H9 (cell line): ENCODE measurements at regions not wholly inside any gene's neighbourhood (a gene's known extent, or its start where the extent isn't known, plus 50 kb on each side); places are given as distances from the start of the nearest gene placed in this dataset.

Experiments
- DNase-seq: peaks from one replicate; pipeline ENCODE4 v3.0.0-alpha.2; 2017
- H2AFZ ChIP-seq: one replicate; pipeline ENCODE4 v1.6.1; 2013; ENCODE audit warnings: mild to moderate bottlenecking, low read length, control low read depth, moderate library complexity
- H2AK5ac ChIP-seq: 2 replicates; pipeline ENCODE4 v1.6.1; 2013; ENCODE audit warnings: low read length, control low read depth, mixed read lengths; ENCODE audit not compliant: insufficient read length
- H2BK120ac ChIP-seq: one replicate; pipeline ENCODE4 v1.6.1; 2013; ENCODE audit warnings: low read depth, mild to moderate bottlenecking, low read length, control low read depth, inconsistent platforms; ENCODE audit not compliant: poor library complexity, severe bottlenecking
- H2BK12ac ChIP-seq: 2 replicates; pipeline ENCODE4 v1.6.1; 2013; ENCODE audit warnings: low read length, control low read depth, mixed read lengths, low read depth; ENCODE audit not compliant: insufficient read length
- H2BK15ac ChIP-seq: 2 replicates; pipeline ENCODE4 v1.6.1; 2013; ENCODE audit warnings: low read depth, low read length, control low read depth
- H2BK20ac ChIP-seq: one replicate; pipeline ENCODE4 v1.6.1; 2013; ENCODE audit warnings: low read depth, mild to moderate bottlenecking, low read length, control low read depth, inconsistent platforms; ENCODE audit not compliant: poor library complexity, severe bottlenecking
- H2BK5ac ChIP-seq: 2 replicates; pipeline ENCODE4 v1.6.1; 2013; ENCODE audit warnings: low read length, control low read depth, mixed read lengths; ENCODE audit not compliant: insufficient read length
- H3K14ac ChIP-seq: 2 replicates; pipeline ENCODE4 v1.6.1; 2013; ENCODE audit warnings: low read length, control low read depth; ENCODE audit not compliant: insufficient read depth
- H3K18ac ChIP-seq: 2 replicates; pipeline ENCODE4 v1.6.1; 2013; ENCODE audit warnings: low read depth, mild to moderate bottlenecking, mixed read lengths, low read length, control low read depth; ENCODE audit not compliant: insufficient read length
- H3K23ac ChIP-seq: 2 replicates; pipeline ENCODE4 v1.6.1; 2013; ENCODE audit warnings: low read length, control low read depth, mixed read lengths, low read depth; ENCODE audit not compliant: insufficient read length
- H3K23me2 ChIP-seq: 2 replicates; pipeline ENCODE4 v1.6.1; 2013; ENCODE audit warnings: low read depth, mild to moderate bottlenecking, mixed read lengths, low read length, control low read depth; ENCODE audit not compliant: insufficient read length, poor library complexity, severe bottlenecking
- H3K27ac ChIP-seq: 2 replicates; pipeline ENCODE4 v1.5.1; 2013; ENCODE audit warnings: low read length, control low read depth, mixed read lengths, low read depth; ENCODE audit not compliant: insufficient read length
- H3K27me3 ChIP-seq: 2 replicates; pipeline ENCODE4 v1.6.1; 2013; ENCODE audit warnings: low read length, control low read depth, inconsistent platforms; ENCODE audit not compliant: insufficient read depth
- H3K4ac ChIP-seq: 2 replicates; pipeline ENCODE4 v1.6.1; 2013; ENCODE audit warnings: low read depth, mild to moderate bottlenecking, control low read depth, inconsistent platforms, low read length, moderate library complexity
- H3K4me1 ChIP-seq: 2 replicates; pipeline ENCODE4 v1.6.1; 2013; ENCODE audit warnings: low read length, control low read depth, inconsistent platforms; ENCODE audit not compliant: insufficient read depth
- H3K4me2 ChIP-seq: 2 replicates; pipeline ENCODE4 v1.6.1; 2013; ENCODE audit warnings: low read length, control low read depth, mixed read lengths; ENCODE audit not compliant: insufficient read length, insufficient read depth
- H3K56ac ChIP-seq: 2 replicates; pipeline ENCODE4 v1.6.1; 2013; ENCODE audit warnings: low read depth, mild to moderate bottlenecking, mixed read lengths, low read length, control low read depth; ENCODE audit not compliant: insufficient read length
- H3K79me1 ChIP-seq: 2 replicates; pipeline ENCODE4 v1.6.1; 2013; ENCODE audit warnings: low read depth, mild to moderate bottlenecking, moderate library complexity, low read length, control low read depth, inconsistent platforms; ENCODE audit not compliant: insufficient read depth, poor library complexity, severe bottlenecking
- H3K79me2 ChIP-seq: 2 replicates; pipeline ENCODE4 v1.6.1; 2013; ENCODE audit warnings: low read length, control low read depth, inconsistent platforms; ENCODE audit not compliant: insufficient read depth
- H3K9ac ChIP-seq: 2 replicates; pipeline ENCODE4 v1.6.1; 2013; ENCODE audit warnings: low read length, control low read depth, mixed read lengths; ENCODE audit not compliant: insufficient read length; ENCODE audit errors: extremely low read depth
- H3K9me3 ChIP-seq: one replicate; pipeline ENCODE4 v1.6.1; 2013; ENCODE audit warnings: low read depth, low read length, inconsistent platforms; ENCODE audit not compliant: control insufficient read depth
- H3T11ph ChIP-seq: one replicate; pipeline ENCODE4 v1.6.1; 2013; ENCODE audit warnings: mild to moderate bottlenecking, low read length, control low read depth, inconsistent platforms
- H4K20me1 ChIP-seq: one replicate; pipeline ENCODE4 v1.6.1; 2013; ENCODE audit not compliant: control insufficient read depth, insufficient read length, insufficient read depth
- H4K5ac ChIP-seq: 2 replicates; pipeline ENCODE4 v1.6.1; 2013; ENCODE audit warnings: low read depth, mild to moderate bottlenecking, mixed read lengths, low read length, control low read depth; ENCODE audit not compliant: insufficient read length
- H4K8ac ChIP-seq: replicated peaks from 2 replicates; pipeline ENCODE4 v1.6.1; 2013; ENCODE audit warnings: low read length, control low read depth, mixed read lengths, low read depth; ENCODE audit not compliant: insufficient read length
- H4K91ac ChIP-seq: 2 replicates; pipeline ENCODE4 v1.6.1; 2013; ENCODE audit warnings: low read depth, mild to moderate bottlenecking, moderate library complexity, mixed read lengths, low read length, control low read depth; ENCODE audit not compliant: insufficient read length
- H3K27ac Mint-ChIP-seq, 3 experiments: 2 replicates in 2 of 3; 3 replicates in 1 of 3; pipeline ENCODE4 v1.8.0; 2020 to 2021; ENCODE audit warnings: mixed read lengths in 3 of 3, mild to moderate bottlenecking in 1 of 3, moderate library complexity in 1 of 3
- H3K27me3 Mint-ChIP-seq: 2 replicates; pipeline ENCODE4 v1.8.0; 2021; ENCODE audit warnings: low read depth, mild to moderate bottlenecking, moderate library complexity, mixed read lengths
- H3K36me3 Mint-ChIP-seq, 3 experiments: 2 replicates in 2 of 3; 3 replicates in 1 of 3; pipeline ENCODE4 v1.8.0; 2020 to 2021; ENCODE audit warnings: low read depth in 3 of 3, mixed read lengths in 3 of 3; ENCODE audit not compliant: insufficient read depth in 1 of 3
- H3K4me1 Mint-ChIP-seq, 2 experiments: 2 replicates each; pipeline ENCODE4 v1.8.0; 2020; ENCODE audit warnings: mixed read lengths in 2 of 2
- H3K4me3 Mint-ChIP-seq, 2 experiments: 2 replicates in 1 of 2; 3 replicates in 1 of 2; pipeline ENCODE4 v1.8.0; 2020 to 2021; ENCODE audit warnings: mild to moderate bottlenecking in 2 of 2, mixed read lengths in 2 of 2, moderate library complexity in 1 of 2
- H3K9me3 Mint-ChIP-seq, 2 experiments: 2 replicates in 1 of 2; 3 replicates in 1 of 2; pipeline ENCODE4 v1.8.0; 2020; ENCODE audit warnings: mild to moderate bottlenecking in 2 of 2, mixed read lengths in 2 of 2, moderate library complexity in 1 of 2
- WGBS: extraction: QIAGEN DNeasy Blood & Tissue Kit; methylation state at CpG from one replicate; pipeline ENCODE4 v1.1.7; 2013; ENCODE audit warnings: missing lambda C conversion rate, low lambda C conversion rate, mixed read lengths; ENCODE audit not compliant: insufficient read length; ENCODE audit errors: extremely low coverage; 5-methylcytosine and 5-hydroxymethylcytosine counted together
- TF ChIP-seq, protein P1 (sequence below): fragments of 200-600 bp; sonication (generic); conservative IDR thresholded peaks from 3 replicates; pipeline ENCODE4 v1.8.0; 2021; ENCODE audit warnings: antibody characterized with exemption, mild to moderate bottlenecking

DNA sequence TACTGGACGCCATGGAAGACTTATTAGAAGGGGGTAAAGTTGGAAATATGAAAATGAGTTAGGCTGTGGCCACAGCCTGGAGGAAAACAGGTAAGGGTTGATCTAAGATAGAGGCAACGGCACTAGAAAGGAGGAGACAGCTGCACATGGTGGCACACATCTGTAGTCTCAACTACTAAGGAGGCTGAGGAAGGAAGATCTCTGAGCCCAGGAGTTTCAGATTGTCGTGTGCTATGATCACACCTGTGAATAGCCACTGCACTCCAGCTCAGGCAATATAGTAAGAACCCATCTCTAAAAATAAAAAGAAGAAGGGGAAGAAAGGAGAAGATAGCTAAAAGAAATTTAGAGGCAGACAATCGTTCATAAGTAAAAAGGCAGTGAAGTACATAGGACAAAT is 87.8 kb upstream of the SORBS2 start:
- Mint-ChIP-seq H3K27me3 (no peaks in the 10 kb centered on the region), H3K9me3 (no peaks in the 10 kb centered on the region; a peak in 1 of 5 replicates), H3K27ac (no peak overlapping the region), H3K4me3 (no peak overlapping the region), H3K4me1 (peaks cover 10% of the 10 kb centered on the region in 2 experiments), H3K36me3 (no peaks in the 10 kb centered on the region)
- Histone ChIP-seq H2BK15ac (no peak overlapping the region), H3K4ac (no peak overlapping the region), H2BK12ac (no peak overlapping the region), H3K9me3 (no peaks in the 10 kb centered on the region), H4K5ac (no peak overlapping the region), H2BK20ac (no peak overlapping the region), H4K8ac (no peak overlapping the region), H3K23ac (no peak overlapping the region), H2AK5ac (no peak overlapping the region), H3K4me2 (no peak overlapping the region), H2BK120ac (no peak overlapping the region), H3K79me2 (no peaks in the 10 kb centered on the region), H3K27me3 (no peaks in the 10 kb centered on the region), H3K27ac (no peak overlapping the region), H3K14ac (no peak overlapping the region), H2AFZ (no peak overlapping the region), H4K91ac (no peak overlapping the region), H2BK5ac (no peak overlapping the region), H4K20me1 (no peaks in the 10 kb centered on the region), H3K23me2 (no peaks in the 10 kb centered on the region), H3K4me1 (no peaks in the 10 kb centered on the region), H3K56ac (no peak overlapping the region), H3T11ph (no peak overlapping the region), H3K9ac (no peak overlapping the region), H3K18ac (no peak overlapping the region), H3K79me1 (no peaks in the 10 kb centered on the region)
- WGBS = no CpG with 5 or more reads among the region's 4 CpGs
- TF ChIP-seq, protein P1, sequence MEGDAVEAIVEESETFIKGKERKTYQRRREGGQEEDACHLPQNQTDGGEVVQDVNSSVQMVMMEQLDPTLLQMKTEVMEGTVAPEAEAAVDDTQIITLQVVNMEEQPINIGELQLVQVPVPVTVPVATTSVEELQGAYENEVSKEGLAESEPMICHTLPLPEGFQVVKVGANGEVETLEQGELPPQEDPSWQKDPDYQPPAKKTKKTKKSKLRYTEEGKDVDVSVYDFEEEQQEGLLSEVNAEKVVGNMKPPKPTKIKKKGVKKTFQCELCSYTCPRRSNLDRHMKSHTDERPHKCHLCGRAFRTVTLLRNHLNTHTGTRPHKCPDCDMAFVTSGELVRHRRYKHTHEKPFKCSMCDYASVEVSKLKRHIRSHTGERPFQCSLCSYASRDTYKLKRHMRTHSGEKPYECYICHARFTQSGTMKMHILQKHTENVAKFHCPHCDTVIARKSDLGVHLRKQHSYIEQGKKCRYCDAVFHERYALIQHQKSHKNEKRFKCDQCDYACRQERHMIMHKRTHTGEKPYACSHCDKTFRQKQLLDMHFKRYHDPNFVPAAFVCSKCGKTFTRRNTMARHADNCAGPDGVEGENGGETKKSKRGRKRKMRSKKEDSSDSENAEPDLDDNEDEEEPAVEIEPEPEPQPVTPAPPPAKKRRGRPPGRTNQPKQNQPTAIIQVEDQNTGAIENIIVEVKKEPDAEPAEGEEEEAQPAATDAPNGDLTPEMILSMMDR = no peak
- DNase-seq = no peak
